ENCODE measurements at regions not wholly inside any gene's neighbourhood (a gene's known extent, or its start where the extent isn't known, plus 50 kb on each side); places are given as distances from the start of the nearest gene placed in this dataset.
"Not testable (repeated sequence)": the region's sequence is repeated elsewhere in the genome, so short reads cannot be mapped to it uniquely, and the experiment has no call there.

DNA sequence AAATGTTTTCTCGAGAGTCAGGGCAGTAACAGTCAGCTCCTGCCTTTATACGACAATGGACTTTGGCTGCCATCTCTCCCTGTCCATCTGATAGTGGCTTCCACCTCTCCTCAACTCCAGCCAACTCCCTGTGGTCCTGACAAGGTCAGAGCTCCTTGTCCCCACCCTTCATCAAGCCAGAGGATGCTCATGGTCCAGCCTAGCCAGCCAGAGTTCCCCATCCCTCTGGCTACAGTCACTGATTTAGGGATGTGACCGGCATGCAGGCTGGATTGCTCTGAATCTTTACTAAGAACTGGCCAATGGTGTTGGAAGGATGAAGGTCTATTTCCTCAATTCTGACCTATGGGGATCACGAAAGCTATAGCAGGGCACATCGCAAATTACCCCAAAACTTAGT lies 156.1 kb downstream of the OR4M2 start:
- no peak for DNase-seq (ENCODE audit: low read depth, low spot score)
- TF ChIP-seq, protein P1, sequence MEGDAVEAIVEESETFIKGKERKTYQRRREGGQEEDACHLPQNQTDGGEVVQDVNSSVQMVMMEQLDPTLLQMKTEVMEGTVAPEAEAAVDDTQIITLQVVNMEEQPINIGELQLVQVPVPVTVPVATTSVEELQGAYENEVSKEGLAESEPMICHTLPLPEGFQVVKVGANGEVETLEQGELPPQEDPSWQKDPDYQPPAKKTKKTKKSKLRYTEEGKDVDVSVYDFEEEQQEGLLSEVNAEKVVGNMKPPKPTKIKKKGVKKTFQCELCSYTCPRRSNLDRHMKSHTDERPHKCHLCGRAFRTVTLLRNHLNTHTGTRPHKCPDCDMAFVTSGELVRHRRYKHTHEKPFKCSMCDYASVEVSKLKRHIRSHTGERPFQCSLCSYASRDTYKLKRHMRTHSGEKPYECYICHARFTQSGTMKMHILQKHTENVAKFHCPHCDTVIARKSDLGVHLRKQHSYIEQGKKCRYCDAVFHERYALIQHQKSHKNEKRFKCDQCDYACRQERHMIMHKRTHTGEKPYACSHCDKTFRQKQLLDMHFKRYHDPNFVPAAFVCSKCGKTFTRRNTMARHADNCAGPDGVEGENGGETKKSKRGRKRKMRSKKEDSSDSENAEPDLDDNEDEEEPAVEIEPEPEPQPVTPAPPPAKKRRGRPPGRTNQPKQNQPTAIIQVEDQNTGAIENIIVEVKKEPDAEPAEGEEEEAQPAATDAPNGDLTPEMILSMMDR (IDR thresholded peaks at IDR 0.05; ENCODE audit: low read depth, low read length) = no peak
- ChIA-PET POLR2A (no interaction called here), CTCF (no interaction called here)
- Histone ChIP-seq H3K4me3 (ENCODE audit: low read depth, low read length) (no peak overlapping the region), H3K9me3 (ENCODE audit: control insufficient read depth, insufficient read depth, low read length) (peaks cover 85% of the 10 kb centered on the region), H3K27ac (ENCODE audit: low read depth, low read length) (no peak overlapping the region), H3K27me3 (ENCODE audit: control insufficient read depth, insufficient read depth, low read length) (peaks cover 2% of the 10 kb centered on the region)

GRCh38 chr15:22237891-22238275 lies 157.6 kb downstream of the OR4M2 start:
- peaks cover 84% of the 10 kb centered on the region for H3K9me3 ChIP-seq (ENCODE audit: control insufficient read depth, insufficient read depth, low read length)
- peaks cover 2% of the 10 kb centered on the region for H3K27me3 ChIP-seq (ENCODE audit: control insufficient read depth, insufficient read depth, low read length)
- TF ChIP-seq, protein P1 (IDR thresholded peaks at IDR 0.05; ENCODE audit: low read depth, low read length) = no peak
- ChIA-PET POLR2A (no interaction called here), CTCF (no interaction called here)
- no peak overlapping the region for H3K27ac ChIP-seq (ENCODE audit: low read depth, low read length)
- no peak for DNase-seq (ENCODE audit: low read depth, low spot score)
- H3K4me3 ChIP-seq (ENCODE audit: low read depth, low read length) = no peak overlapping the region

DNA sequence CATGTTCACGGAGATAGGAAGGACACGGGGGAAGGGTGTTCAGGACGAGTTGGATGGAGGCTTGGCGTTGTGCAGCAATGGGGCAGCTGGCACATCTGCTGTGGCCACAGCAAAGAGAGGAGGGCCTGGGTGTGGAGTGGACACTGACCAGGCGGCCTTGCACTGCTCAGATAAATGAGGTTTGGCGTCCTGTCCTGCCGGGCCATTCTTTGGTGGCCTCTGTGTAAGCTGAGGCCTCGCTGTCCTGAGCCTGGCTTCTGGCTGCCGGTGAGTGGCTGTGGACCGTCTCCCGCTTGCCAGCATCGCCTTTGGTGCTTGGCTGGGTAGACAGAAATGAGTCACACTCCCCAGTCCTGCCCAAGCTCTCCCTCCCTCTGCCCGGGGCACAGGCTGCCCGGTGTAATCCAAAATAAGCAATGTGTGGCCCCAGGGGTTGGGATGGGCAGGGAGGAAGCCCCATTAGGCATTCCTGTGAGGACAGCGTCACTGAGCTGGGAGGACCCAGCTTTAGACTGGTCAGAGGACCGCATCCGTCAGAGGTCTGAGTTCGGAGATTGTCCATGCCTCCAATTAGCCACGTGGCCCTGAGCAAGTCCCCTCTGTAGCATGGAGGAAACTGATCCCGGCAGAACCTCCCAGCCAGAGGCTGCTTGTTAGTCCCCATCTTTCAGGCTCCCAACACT lies 158.1 kb downstream of the OR4M2 start:
- H3K4me3 ChIP-seq (ENCODE audit: low read depth, low read length); H3K27ac ChIP-seq (ENCODE audit: low read depth, low read length); POLR2A ChIA-PET; CTCF ChIA-PET; DNase-seq (ENCODE audit: low read depth, low spot score); H3K27me3 ChIP-seq (ENCODE audit: control insufficient read depth, insufficient read depth, low read length): not testable (repeated sequence)
- peaks cover 82% of the 10 kb centered on the region for H3K9me3 ChIP-seq (ENCODE audit: control insufficient read depth, insufficient read depth, low read length)

- H3K27ac ChIP-seq (ENCODE audit: low read depth, low read length); H3K27me3 ChIP-seq (ENCODE audit: control insufficient read depth, insufficient read depth, low read length); DNase-seq (ENCODE audit: low read depth, low spot score); H3K4me3 ChIP-seq (ENCODE audit: low read depth, low read length); CTCF ChIA-PET; POLR2A ChIA-PET: not testable (repeated sequence)
- peaks cover 84% of the 10 kb centered on the region for H3K9me3 ChIP-seq (ENCODE audit: control insufficient read depth, insufficient read depth, low read length)
Observed at GRCh38 chr15:22238959-22239805, 158.9 kb downstream of the OR4M2 start.

DNA sequence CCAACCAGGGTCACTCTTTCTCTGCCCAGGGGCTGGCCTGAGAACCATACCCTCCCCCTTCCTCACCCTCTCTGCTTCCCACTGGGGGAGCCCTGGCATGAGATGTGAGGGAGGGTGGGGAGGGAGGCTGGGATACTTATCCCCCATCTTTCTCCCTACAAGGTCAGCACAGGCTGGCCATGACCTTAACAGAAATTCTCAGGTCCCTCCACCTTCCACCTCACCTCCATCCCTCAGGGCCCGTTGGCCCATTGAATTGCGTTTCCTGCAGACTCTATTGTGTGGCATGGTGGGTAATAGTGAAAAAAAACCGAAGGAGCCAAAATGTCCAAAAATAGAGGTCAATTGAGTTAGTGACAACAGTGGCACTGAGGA lies 159.5 kb downstream of the OR4M2 start:
- ChIA-PET CTCF (no interaction called here), POLR2A (no interaction called here)
- peaks cover 83% of the 10 kb centered on the region for H3K9me3 ChIP-seq (ENCODE audit: control insufficient read depth, insufficient read depth, low read length)
- peaks cover 2% of the 10 kb centered on the region for H3K27me3 ChIP-seq (ENCODE audit: control insufficient read depth, insufficient read depth, low read length)
- no peak overlapping the region for H3K27ac ChIP-seq (ENCODE audit: low read depth, low read length)
- no peak overlapping the region for H3K4me3 ChIP-seq (ENCODE audit: low read depth, low read length)
- TF ChIP-seq, protein P1 (IDR thresholded peaks at IDR 0.05; ENCODE audit: low read depth, low read length) = no peak
- DNase-seq (ENCODE audit: low read depth, low spot score) = no peak

DNA sequence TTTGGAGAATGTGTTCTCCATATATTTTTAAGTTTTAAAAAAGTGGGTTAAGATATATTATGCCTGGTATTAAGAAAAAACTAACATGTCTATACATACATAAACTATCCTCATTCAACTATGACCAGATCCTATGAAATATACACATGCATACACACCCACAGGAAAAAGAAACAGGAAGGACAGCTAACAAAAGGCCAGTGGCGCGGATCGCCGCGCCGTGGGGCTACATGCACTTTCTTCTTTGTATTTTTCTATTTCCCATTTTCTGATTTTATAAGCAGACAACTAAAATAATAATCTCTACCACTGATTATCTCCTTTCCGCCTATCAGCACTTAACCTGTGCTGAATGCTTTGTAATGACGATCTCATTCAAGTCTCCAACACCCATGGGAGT lies 160.1 kb downstream of the OR4M2 start:
- TF ChIP-seq, protein P1 (IDR thresholded peaks at IDR 0.05; ENCODE audit: low read depth, low read length) = no peak
- no peak for DNase-seq (ENCODE audit: low read depth, low spot score)
- Histone ChIP-seq H3K9me3 (ENCODE audit: control insufficient read depth, insufficient read depth, low read length) (peaks cover 82% of the 10 kb centered on the region), H3K27ac (ENCODE audit: low read depth, low read length) (no peak overlapping the region), H3K27me3 (ENCODE audit: control insufficient read depth, insufficient read depth, low read length) (peaks cover 2% of the 10 kb centered on the region), H3K4me3 (ENCODE audit: low read depth, low read length) (no peak overlapping the region)
- ChIA-PET POLR2A (no interaction called here), CTCF (no interaction called here)

Data from AG04450 (cell line).